Retinal pigment epithelial cell (primary cell): ENCODE measurements at regions not wholly inside any gene's neighbourhood (a gene's known extent, or its start where the extent isn't known, plus 50 kb on each side); places are given as distances from the start of the nearest gene placed in this dataset.

Experiments used
- DNase-seq: peaks from one replicate; pipeline ENCODE4 v3.0.0-alpha.2; 2010; ENCODE audit warnings: low read depth
- H3K4me3 ChIP-seq: 2 replicates; pipeline ENCODE4 v1.5.1; 2011; ENCODE audit warnings: mild to moderate bottlenecking, low read length, control low read depth, moderate library complexity
- CTCF ChIP-seq: conservative IDR thresholded peaks from 2 replicates; pipeline ENCODE4 v1.5.1; 2011; ENCODE audit warnings: low read depth, low read length, control low read depth, inconsistent platforms

GRCh38 chr10:4147245-4147644, 362.2 kb upstream of the KLF6 start:
- DNase-seq: no peak
- no peak for TF ChIP-seq CTCF

GRCh38 chr10:4144817-4145216, 359.8 kb upstream of the KLF6 start:
- TF ChIP-seq CTCF: no peak
- DNase-seq: no peak
- no peak overlapping the region for H3K4me3 ChIP-seq

More at GRCh38 chr10:4147245-4147644, 362.2 kb upstream of the KLF6 start:
- no peak overlapping the region for H3K4me3 ChIP-seq

GRCh38 chr10:4141471-4141870, 356.5 kb upstream of the KLF6 start:
- H3K4me3 ChIP-seq: no peak overlapping the region
- no peak for DNase-seq
- TF ChIP-seq CTCF: no peak

- H3K4me3 ChIP-seq: no peak overlapping the region
- peak; percentile 68 for DNase-seq
- TF ChIP-seq CTCF: no peak
Measured at GRCh38 chr10:4138146-4138721, 353.2 kb upstream of the KLF6 start.

- no peak for TF ChIP-seq CTCF
- H3K4me3 ChIP-seq: no peak overlapping the region
- no peak for DNase-seq
Measured at GRCh38 chr10:4137299-4137698, 352.3 kb upstream of the KLF6 start.

- DNase-seq: no peak
- no peak for TF ChIP-seq CTCF
- H3K4me3 ChIP-seq: no peak overlapping the region
Measured at GRCh38 chr10:4136121-4136520, 351.1 kb upstream of the KLF6 start.

GRCh38 chr10:4132216-4132556, 347.2 kb upstream of the KLF6 start:
- no peak for DNase-seq
- H3K4me3 ChIP-seq: no peak overlapping the region
- no peak for TF ChIP-seq CTCF
